Stimulated activated CD8-positive, alpha-beta memory T cell treated with anti-CD3 and anti-CD28 coated beads, Interleukin-2, amount 100 ng/mL, for 48 hours (primary cell): ENCODE measurements at regions not wholly inside any gene's neighbourhood (a gene's known extent, or its start where the extent isn't known, plus 50 kb on each side); places are given as distances from the start of the nearest gene placed in this dataset.

Experiments used
- DNase-seq, 2 donors: peaks; one replicate each; pipeline ENCODE4 v3.0.0-alpha.2; 2020; ENCODE audit warnings: low read depth in 2 of 2

GRCh38 chrY:12981074-12981473 is 76.4 kb downstream of the DDX3Y start:
- no peak for DNase-seq

DNA sequence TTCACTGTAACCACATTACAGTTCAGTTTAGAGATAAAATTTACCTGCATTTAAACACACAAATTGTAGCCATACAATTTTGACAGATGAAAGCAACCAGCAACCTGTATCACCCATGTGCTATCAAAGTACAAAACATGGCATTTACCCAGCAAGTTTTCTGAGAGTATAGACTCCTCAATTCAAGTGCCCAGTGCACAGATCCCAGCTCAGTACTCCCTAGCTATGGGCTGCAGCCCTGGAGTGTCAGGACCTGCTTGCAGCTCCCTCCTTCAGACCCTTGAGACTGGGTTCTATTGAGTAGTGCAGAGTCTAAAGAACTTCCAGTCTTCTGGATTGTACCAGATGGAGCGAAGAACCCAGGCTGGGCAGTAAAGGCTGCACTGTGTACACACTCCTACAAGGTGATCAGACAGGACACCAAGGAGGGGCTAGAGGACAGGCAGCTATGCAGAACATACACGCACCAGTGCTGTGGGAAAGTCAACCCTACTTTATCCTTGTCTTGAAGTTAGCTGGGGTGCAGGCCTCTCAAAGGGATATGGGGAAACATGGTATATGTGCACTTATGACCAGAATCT is 77.7 kb downstream of the DDX3Y start:
- no peak for DNase-seq

- no peak for DNase-seq
Observed at GRCh38 chrY:12984637-12985344, 80.1 kb downstream of the DDX3Y start.

- no peak for DNase-seq
Observed at GRCh38 chrY:13017493-13017892, 112.8 kb downstream of the DDX3Y start.

DNA sequence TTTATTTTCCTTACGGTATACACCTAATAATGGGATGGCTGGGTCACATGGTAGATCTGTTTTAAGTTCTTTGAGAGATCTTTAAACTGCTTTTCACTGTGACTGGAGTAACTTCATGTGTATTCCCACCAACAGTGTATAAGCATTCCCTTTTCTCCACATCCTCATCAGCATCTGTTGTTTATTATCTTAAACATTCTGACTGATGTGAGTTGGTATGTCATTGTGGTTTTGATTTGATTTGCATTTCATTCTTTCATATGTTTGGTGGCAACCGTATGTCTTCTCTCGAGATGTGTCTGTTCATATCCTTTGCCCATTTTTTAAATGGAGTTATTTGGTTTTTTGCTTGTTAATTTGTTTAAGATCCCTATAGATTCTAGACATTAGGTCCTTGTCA is 114.8 kb downstream of the DDX3Y start:
- no peak for DNase-seq

GRCh38 chrY:13020839-13021238 is 116.2 kb downstream of the DDX3Y start:
- DNase-seq: no peak

- no peak for DNase-seq
Observed at GRCh38 chrY:13023607-13024006, 118.9 kb downstream of the DDX3Y start.

GRCh38 chrY:13024447-13024846 is 119.8 kb downstream of the DDX3Y start:
- no peak for DNase-seq

DNA sequence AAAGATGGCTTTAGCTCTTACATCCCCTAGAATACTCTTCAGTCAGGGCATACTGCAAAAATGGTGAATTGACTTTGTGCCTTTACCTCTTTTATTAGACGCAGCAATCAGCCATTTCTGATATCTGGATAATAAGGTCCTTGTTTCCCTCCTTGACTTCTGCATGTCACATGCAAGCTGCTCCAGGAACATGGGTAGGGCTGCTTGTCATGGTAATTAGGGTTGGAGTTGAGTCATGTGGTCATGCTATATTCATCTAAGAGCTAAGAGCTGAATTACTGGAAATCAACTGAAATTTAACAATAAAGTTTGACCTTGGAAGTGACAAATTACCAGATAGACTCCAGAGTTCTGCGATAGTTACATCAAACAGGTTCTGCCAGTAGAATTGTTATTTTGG is 122.2 kb downstream of the DDX3Y start:
- no peak for DNase-seq

DNA sequence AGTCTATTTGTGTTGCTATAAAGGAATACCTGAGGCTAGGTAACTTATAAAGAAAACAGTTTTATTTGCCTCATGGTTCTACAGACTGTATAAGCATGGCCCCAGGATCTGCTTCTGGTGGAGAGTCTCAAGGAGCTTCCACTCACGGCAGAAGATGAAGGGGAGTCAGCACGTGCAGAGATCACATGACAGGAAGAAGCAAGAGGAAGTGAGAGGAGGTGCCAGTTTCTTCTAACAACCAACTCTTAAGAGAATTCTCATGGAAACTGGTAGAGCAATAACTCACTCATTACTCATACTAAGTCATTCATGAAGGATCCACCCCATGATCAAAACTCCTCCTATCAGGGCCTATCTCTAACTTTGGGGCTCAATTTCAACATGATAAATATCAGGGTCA is 135.6 kb downstream of the DDX3Y start:
- DNase-seq: no peak

DNA sequence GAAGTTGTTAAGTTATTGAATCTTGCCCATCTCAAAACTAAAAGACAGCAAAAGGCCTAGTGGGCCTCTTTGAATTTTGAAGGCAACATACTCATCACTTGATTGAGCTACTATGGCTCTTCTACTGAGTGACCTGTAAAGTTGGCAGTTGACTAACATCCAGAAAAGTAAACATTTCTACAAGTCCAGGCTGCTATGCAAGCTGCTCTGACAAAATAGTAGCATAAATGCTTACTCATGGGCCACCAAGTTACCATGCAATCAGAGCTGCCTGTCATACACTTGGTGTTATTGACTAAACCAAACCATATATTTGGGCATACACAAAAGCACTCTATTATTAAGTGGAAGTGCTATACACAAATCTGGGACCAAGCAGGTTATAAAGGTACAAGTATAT is 148.8 kb downstream of the DDX3Y start:
- DNase-seq: no peak

GRCh38 chrY:13066372-13066771 is 161.7 kb downstream of the DDX3Y start:
- DNase-seq: no peak

DNA sequence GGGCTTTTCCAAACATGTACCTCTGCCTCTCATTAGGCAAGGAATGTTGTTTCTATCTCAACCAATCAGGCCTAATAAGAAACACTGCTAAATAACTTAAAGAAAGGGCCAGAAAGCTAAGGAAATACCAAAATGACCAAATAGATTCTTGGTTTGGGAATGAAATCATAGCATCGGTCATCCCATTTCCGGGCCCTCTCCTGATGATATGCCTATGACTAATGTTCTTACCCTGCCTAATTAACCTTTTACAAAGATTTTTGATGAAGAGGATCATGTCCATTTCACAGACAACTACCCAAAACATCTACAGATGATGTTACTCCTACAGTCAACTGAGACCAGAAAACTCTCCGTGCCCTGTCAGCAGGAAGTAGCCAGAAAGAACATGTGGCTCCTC is 164.0 kb downstream of the DDX3Y start:
- DNase-seq: no peak

DNA sequence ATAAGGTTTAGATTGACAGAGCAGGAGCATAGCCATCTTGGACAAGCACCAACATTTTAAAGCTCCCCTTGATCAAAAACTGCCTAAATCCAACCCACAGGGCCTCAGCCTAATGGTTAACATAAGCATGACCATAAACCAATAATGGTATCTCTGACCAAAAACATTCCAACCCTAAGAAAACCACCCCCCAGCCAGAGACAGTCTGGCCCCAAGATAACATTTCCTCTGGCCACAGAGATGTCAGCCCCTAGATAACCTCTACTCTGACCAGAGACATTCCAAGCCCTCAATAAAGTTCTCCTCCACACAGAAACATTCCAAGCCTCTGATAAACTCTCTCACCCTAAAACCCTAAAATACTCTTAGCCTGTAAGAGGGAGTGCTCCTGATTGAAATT is 164.4 kb downstream of the DDX3Y start:
- no peak for DNase-seq

DNA sequence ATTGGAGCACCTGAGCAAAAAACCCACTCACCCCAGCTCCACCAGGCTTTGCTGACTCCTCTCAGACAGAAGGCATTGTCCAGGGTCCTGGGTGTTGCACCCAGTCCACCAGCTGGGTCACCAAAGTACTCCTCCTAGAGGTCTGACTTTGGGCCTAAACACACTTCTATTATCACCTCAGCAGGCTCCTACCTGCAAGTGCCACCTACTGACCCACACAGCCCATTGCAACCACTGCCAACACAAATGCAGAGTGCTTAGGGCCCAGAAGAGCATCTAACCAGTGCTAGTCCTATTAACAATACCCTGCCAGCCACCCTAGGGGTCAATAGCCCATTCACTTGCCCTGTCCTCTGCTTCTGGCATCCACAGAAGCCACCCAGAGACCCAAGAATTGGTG is 178.1 kb downstream of the DDX3Y start:
- peak in 1 of 2 donors; percentile 0 for DNase-seq

GRCh38 chrY:13091575-13091974 is 186.9 kb downstream of the DDX3Y start:
- DNase-seq: no peak

- no peak for DNase-seq
Observed at GRCh38 chrY:13092986-13093385, 188.3 kb downstream of the DDX3Y start.

GRCh38 chrY:13093461-13093860 is 188.8 kb downstream of the DDX3Y start:
- no peak for DNase-seq

DNA sequence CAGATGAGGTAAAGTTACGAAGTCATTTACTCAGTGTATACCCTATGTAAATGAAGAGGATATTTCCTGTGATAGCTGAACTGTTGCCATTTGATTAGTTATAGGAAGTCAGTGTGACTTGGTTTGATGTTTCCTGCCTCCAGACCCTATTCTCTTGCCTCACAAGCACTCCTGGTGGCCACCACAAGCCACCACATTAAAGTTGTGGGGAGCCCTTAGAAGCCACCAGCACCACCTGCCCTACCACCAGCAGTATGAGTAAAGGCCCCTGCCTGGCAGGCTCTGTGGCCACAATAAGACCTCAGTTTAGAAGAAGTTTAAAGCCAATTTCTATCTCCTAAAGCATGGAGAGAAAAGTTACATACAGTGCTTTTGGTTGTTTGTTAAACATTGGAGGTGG is 189.7 kb downstream of the DDX3Y start:
- DNase-seq: peak in 1 of 2 donors; percentile 6

DNA sequence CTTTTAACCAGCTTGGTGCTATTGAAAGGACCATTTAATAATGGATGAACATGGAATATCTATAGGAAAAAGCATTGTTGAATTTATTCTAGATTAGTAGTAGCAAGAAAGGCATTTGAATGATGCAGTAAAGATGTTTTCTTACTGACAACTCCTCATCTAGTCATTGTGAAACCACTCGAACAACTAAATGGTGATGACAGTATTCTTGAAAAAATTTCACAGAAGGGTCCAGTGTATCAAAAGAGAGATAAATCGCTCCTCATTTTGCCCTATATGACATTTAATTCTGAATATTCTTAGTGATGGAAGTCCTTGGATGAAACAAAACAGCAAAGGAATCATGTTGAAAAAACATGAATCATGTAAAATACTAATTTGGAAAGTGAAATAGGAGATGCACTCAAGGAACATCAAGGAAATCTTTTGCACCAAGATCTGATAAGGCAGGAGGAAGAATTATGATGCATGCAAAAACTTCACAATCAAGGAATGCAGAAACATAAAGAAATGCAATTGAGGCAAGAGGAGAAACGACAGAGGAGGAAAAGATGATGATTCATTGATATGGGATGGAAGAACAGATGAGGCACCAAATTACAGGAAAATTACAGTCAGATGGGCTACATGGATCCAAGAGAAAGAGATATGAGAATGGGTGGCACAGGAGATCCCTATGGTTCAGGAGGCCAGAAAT is 190.4 kb downstream of the DDX3Y start:
- no peak for DNase-seq

GRCh38 chrY:13126881-13127456 is 222.3 kb downstream of the DDX3Y start:
- DNase-seq: no peak

DNA sequence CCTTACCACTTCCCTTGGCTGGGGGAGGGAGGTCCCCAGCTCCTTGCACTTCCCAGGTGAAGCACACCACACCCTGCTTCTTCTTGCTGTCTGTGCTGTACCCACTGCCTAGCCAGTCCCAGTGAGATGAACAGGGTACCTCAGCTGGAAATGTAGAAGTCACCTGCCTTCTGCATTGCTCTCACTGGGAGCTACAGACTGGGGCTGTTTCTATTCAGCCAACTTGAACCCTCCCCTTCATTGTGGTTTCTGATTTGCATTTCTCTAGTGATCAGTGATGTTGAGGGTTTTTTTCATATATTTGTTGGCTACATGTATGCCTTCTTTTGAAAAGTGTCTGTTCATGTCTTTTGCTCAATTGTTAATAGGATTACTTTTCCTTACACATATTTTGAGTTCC is 222.8 kb downstream of the DDX3Y start:
- DNase-seq: no peak

DNA sequence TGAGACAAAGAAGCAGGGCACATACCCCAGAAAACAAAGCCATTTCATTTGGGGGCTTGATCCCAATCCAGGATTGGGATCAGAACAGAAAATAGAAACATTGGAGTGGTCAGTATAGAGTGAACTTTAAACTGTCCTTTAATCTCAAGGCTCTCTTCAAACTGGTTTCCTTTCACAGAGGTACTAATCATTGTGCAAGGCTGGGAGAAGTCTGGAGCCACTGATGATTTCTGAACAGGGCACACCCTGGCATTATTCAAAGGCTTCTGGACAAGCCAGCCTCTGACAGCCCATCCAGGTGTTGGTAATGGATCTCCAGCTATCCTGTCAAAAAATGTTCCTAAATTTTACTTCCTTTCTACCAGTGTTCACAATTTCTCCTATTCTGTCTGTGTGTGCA is 244.5 kb downstream of the DDX3Y start:
- no peak for DNase-seq
